Esophagus muscularis mucosa (tissue), 4 donors: ENCODE measurements at regions not wholly inside any gene's neighbourhood (a gene's known extent, or its start where the extent isn't known, plus 50 kb on each side); places are given as distances from the start of the nearest gene placed in this dataset.
A peak's percentile ranks its signal among the peaks of the same experiment; 100 is the strongest.

ENCODE experiments used
- DNase-seq: peaks from one replicate; pipeline ENCODE4 v3.0.0-alpha.2; 2017; ENCODE audit errors: extremely low spot score
- H3K27ac ChIP-seq, 4 donors: fragments of 200-600 bp; sonication (generic); replicated peaks in 1 of 4; 1 replicate in 3 of 4; 2 replicates in 1 of 4; pipeline ENCODE4 v1.5.1; 2016 to 2019; ENCODE audit warnings: mild to moderate bottlenecking in 1 of 4
- H3K27me3 ChIP-seq, 4 donors: fragments of 200-600 bp; sonication (generic); one replicate each; pipeline versions ENCODE4 v1.5.1 to v1.6.0; 2016 to 2019
- H3K36me3 ChIP-seq, 4 donors: fragments of 200-600 bp; sonication (generic); one replicate each; pipeline ENCODE4 v1.5.1; 2016 to 2019
- H3K4me1 ChIP-seq, 4 donors: fragments of 200-600 bp; sonication (generic); one replicate each; pipeline ENCODE4 v1.5.1; 2016 to 2019
- H3K4me3 ChIP-seq, 4 donors: fragments of 200-600 bp; sonication (generic); 1 replicate in 2 of 4; 2 replicates in 2 of 4; pipeline ENCODE4 v1.5.1; 2016 to 2019; ENCODE audit warnings: mild to moderate bottlenecking in 4 of 4, moderate library complexity in 1 of 4
- H3K9me3 ChIP-seq, 4 donors: fragments of 200-600 bp; sonication (generic); 1 replicate in 3 of 4; 2 replicates in 1 of 4; pipeline ENCODE4 v1.5.1; 2016 to 2019
- EP300 ChIP-seq: sonication (generic); formaldehyde crosslinking; IDR thresholded peaks from one replicate; pipeline ENCODE4 v1.6.1; 2017; ENCODE audit warnings: antibody characterized with exemption
- POLR2A ChIP-seq: fragments of 450-650 bp; IDR thresholded peaks from one replicate; pipeline ENCODE4 v1.6.1; 2017; ENCODE audit warnings: antibody characterized with exemption, moderate library complexity, mild to moderate bottlenecking, low read depth
- POLR2AphosphoS5 ChIP-seq, 2 donors: sonication (generic); formaldehyde crosslinking; IDR thresholded peaks; one replicate each; pipeline ENCODE4 v1.6.1; 2017; ENCODE audit warnings: antibody characterized with exemption in 2 of 2
- WGBS: methylation state at CpG from one replicate; pipeline ENCODE4 v1.1.5; 2018; 5-methylcytosine and 5-hydroxymethylcytosine counted together
- intact Hi-C: fragments of 100-400 bp; cut with DNase I; formaldehyde crosslinking; loops from one replicate; pipeline ENCODE4 v1.15.1; 2023
- TF ChIP-seq, protein P1 (sequence below), 3 experiments: fragments of 200-600 bp in 2 of 3; fragments of 450-650 bp in 1 of 3; sonication (generic) in 2 of 3; IDR thresholded peaks; one replicate each; pipeline ENCODE4 v1.5.1; 2017 to 2019; ENCODE audit warnings: antibody characterized with exemption in 3 of 3, mild to moderate bottlenecking in 2 of 3, moderate library complexity in 1 of 3

DNA sequence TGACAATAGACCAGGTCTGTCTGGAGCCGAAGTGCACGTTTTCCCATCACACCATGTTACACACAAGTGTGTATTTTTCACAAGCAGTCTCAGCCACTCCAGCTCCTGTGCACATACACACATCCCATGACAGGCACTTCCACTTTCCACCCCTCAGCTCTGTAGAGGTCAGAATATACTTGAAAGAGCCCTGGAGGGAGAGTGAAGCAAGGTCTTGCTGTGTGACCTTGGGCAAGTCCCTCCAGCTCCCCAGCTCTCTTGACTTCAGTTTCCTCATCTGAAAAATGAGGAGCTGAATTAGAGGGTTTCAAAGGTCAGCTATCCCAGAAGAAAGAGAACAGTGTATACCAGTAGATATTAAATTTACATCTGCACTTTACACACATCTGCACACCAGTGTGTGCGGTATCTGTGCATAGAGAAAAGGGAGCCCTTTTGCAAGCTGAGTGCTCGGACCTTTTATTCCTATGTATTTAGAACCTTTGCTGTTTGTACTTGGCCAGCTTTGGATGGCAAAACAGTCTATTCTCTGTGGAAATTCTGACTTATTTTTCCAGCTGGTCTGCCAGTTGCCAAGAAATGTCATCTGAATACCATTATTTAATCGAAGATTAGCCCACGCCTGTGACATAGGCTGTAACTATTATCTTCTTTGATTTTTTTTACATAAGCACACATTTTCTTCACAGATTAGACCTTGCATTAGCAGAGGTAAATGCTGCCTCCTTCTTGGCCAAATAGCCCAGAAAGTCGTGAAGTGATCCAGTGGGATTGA, 528.0 kb downstream of the BNC2 start:
- 68% methylated on average over 7 of the region's 7 CpGs for WGBS
- Histone ChIP-seq H3K27me3 (no peaks in the 10 kb centered on the region), H3K9me3 (no peaks in the 10 kb centered on the region), H3K36me3 (no peaks in the 10 kb centered on the region), H3K4me3 (no peak overlapping the region), H3K27ac (peak overlapping the region in 2 of 4 donors; percentile 65 to 67), H3K4me1 (peaks cover 16 to 25% (median 21%) of the 10 kb centered on the region in 4 donors)
- TF ChIP-seq, protein P1, sequence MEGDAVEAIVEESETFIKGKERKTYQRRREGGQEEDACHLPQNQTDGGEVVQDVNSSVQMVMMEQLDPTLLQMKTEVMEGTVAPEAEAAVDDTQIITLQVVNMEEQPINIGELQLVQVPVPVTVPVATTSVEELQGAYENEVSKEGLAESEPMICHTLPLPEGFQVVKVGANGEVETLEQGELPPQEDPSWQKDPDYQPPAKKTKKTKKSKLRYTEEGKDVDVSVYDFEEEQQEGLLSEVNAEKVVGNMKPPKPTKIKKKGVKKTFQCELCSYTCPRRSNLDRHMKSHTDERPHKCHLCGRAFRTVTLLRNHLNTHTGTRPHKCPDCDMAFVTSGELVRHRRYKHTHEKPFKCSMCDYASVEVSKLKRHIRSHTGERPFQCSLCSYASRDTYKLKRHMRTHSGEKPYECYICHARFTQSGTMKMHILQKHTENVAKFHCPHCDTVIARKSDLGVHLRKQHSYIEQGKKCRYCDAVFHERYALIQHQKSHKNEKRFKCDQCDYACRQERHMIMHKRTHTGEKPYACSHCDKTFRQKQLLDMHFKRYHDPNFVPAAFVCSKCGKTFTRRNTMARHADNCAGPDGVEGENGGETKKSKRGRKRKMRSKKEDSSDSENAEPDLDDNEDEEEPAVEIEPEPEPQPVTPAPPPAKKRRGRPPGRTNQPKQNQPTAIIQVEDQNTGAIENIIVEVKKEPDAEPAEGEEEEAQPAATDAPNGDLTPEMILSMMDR (IDR thresholded peaks at IDR 0.05) = no peak
- TF ChIP-seq EP300 = no peak
- TF ChIP-seq POLR2AphosphoS5 (IDR thresholded peaks at IDR 0.05) = no peak
- no peak for DNase-seq
- intact Hi-C loops = no loop called here

GRCh38 chr9:16343249-16344237, 526.9 kb downstream of the BNC2 start:
- Histone ChIP-seq H3K4me3 (no peak overlapping the region), H3K36me3 (no peaks in the 10 kb centered on the region), H3K27me3 (no peaks in the 10 kb centered on the region), H3K9me3 (no peaks in the 10 kb centered on the region), H3K4me1 (peaks cover 16 to 23% (median 21%) of the 10 kb centered on the region in 4 donors), H3K27ac (peak overlapping the region in 3 of 4 donors; percentile 18 to 67 (median 65))
- intact Hi-C loops = no loop called here
- no peak for DNase-seq
- 66% methylated on average over 12 of the region's 12 CpGs for WGBS
- TF ChIP-seq POLR2AphosphoS5 (IDR thresholded peaks at IDR 0.05) (no peak), EP300 (no peak)
- TF ChIP-seq, protein P1 (IDR thresholded peaks at IDR 0.05) = no peak

GRCh38 chr9:16344343-16344742, 526.1 kb downstream of the BNC2 start:
- H3K4me3 ChIP-seq = no peak overlapping the region
- H3K36me3 ChIP-seq = no peaks in the 10 kb centered on the region
- DNase-seq = no peak
- peak overlapping the region in 3 of 4 donors; percentile 18 to 67 (median 65) for H3K27ac ChIP-seq
- intact Hi-C loops = no loop called here
- H3K27me3 ChIP-seq = no peaks in the 10 kb centered on the region
- no peaks in the 10 kb centered on the region for H3K9me3 ChIP-seq
- WGBS = 67% methylated on average over 6 of the region's 6 CpGs
- H3K4me1 ChIP-seq = peaks cover 16 to 23% (median 21%) of the 10 kb centered on the region in 4 donors
- TF ChIP-seq POLR2AphosphoS5 (IDR thresholded peaks at IDR 0.05) = no peak
- no peak for TF ChIP-seq EP300
- TF ChIP-seq POLR2A = no peak
- TF ChIP-seq, protein P1 (IDR thresholded peaks at IDR 0.05) = no peak

DNA sequence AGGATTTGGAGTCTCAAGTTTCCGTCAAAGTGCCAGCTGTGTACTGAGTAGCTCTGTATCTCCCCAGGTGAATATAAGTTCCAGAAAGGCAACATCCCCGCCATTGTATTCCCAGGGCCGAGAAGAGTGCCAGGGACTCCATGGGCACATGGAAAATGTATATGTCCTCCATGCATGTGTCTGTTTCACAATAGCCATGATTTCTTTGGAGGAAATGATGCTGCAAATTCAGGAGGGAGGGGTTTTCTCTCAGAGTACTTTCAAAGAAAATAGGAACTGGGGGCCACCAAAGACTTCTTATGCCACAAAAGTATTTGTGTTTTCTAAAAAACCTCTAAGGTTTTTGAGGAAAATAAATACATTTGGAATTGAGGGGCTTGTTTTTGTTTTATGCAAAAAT, 524.6 kb downstream of the BNC2 start:
- Histone ChIP-seq H3K9me3 (no peaks in the 10 kb centered on the region), H3K4me3 (no peak overlapping the region), H3K27ac (no peak overlapping the region), H3K36me3 (no peaks in the 10 kb centered on the region), H3K4me1 (peaks cover 16 to 23% (median 21%) of the 10 kb centered on the region in 4 donors), H3K27me3 (no peaks in the 10 kb centered on the region)
- TF ChIP-seq EP300 (no peak), POLR2A (no peak), POLR2AphosphoS5 (IDR thresholded peaks at IDR 0.05) (no peak)
- TF ChIP-seq, protein P1 (IDR thresholded peaks at IDR 0.05) = no peak
- WGBS = 85% methylated on average over 3 of the region's 3 CpGs
- intact Hi-C loops = no loop called here
- no peak for DNase-seq
